SU-DHL-6 (cell line): ENCODE measurements at regions not wholly inside any gene's neighbourhood (a gene's known extent, or its start where the extent isn't known, plus 50 kb on each side); places are given as distances from the start of the nearest gene placed in this dataset.

Experiments used
- H2AFZ ChIP-seq: fragments of 200-600 bp; sonication (generic); 2 replicates; pipeline ENCODE4 v1.6.1; 2014; ENCODE audit warnings: low read depth, mild to moderate bottlenecking, moderate library complexity, mixed read lengths, antibody characterized with exemption, low read length; ENCODE audit not compliant: severe bottlenecking
- H3F3A ChIP-seq: fragments of 200-600 bp; shearing (Covaris generic); 2 replicates; pipeline ENCODE4 v1.6.0; 2016; ENCODE audit warnings: antibody characterized with exemption, mild to moderate bottlenecking; ENCODE audit not compliant: insufficient read depth
- H3K27ac ChIP-seq: fragments of 200-600 bp; sonication (generic); 2 replicates; pipeline ENCODE4 v1.5.1; 2016; ENCODE audit warnings: low read depth, mild to moderate bottlenecking, low read length, moderate library complexity, mixed read lengths
- H3K27me3 ChIP-seq: fragments of 200-600 bp; sonication (generic), shearing (Covaris generic); 2 replicates; pipeline ENCODE4 v1.6.0; 2014; ENCODE audit warnings: mild to moderate bottlenecking, low read length
- H3K36me3 ChIP-seq: fragments of 200-600 bp; sonication (generic); 2 replicates; pipeline ENCODE4 v1.6.1; 2014; ENCODE audit warnings: mild to moderate bottlenecking, low read length, mixed read lengths
- H3K4me2 ChIP-seq: fragments of 300-600, 200-600 bp; shearing (Covaris generic), sonication (generic); 2 replicates; pipeline ENCODE4 v1.6.0; 2014; ENCODE audit warnings: low read length, low read depth, mild to moderate bottlenecking; ENCODE audit not compliant: poor library complexity, severe bottlenecking
- H3K4me3 ChIP-seq: fragments of 200-600 bp; sonication (generic); 2 replicates; pipeline ENCODE4 v1.5.1; 2014; ENCODE audit warnings: antibody characterized with exemption, low read length, mild to moderate bottlenecking, mixed read lengths; ENCODE audit not compliant: insufficient read depth, poor library complexity, severe bottlenecking
- H3K79me2 ChIP-seq: fragments of 200-600 bp; sonication (generic); 2 replicates; pipeline ENCODE4 v1.6.1; 2014; ENCODE audit warnings: mild to moderate bottlenecking, low read length, moderate library complexity; ENCODE audit not compliant: insufficient read depth
- H3K9ac ChIP-seq: fragments of 200-600 bp; sonication (generic); 2 replicates; pipeline ENCODE4 v1.7.0; 2014; ENCODE audit warnings: mild to moderate bottlenecking, low read length
- H3K9me2 ChIP-seq: fragments of 200-600 bp; sonication (generic); replicated peaks from 2 replicates; pipeline ENCODE4 v1.6.1; 2014; ENCODE audit warnings: low read length; ENCODE audit not compliant: insufficient read depth
- H3K9me3 ChIP-seq: fragments of 200-600 bp; sonication (generic); 2 replicates; pipeline ENCODE4 v1.6.1; 2014; ENCODE audit warnings: low read length, mixed read lengths; ENCODE audit not compliant: insufficient read depth
- H4K20me1 ChIP-seq: fragments of 200-600 bp; sonication (generic); 2 replicates; pipeline ENCODE4 v1.6.1; 2014; ENCODE audit warnings: low read depth, mild to moderate bottlenecking, antibody characterized with exemption, low read length, moderate library complexity, mixed read lengths
- CTCF ChIP-seq: fragments of 200-600 bp; sonication (generic); IDR thresholded peaks from one replicate; pipeline ENCODE4 v1.5.1; 2017; ENCODE audit warnings: antibody characterized with exemption, mild to moderate bottlenecking, low read length, moderate library complexity; ENCODE audit not compliant: insufficient read depth, poor library complexity, severe bottlenecking
- EZH2phosphoT487 ChIP-seq: fragments of 200-600 bp; sonication (generic), shearing (Covaris generic); conservative IDR thresholded peaks from 2 replicates; pipeline ENCODE4 v1.6.1; 2018; ENCODE audit warnings: mild to moderate bottlenecking, antibody characterized with exemption, low read length, moderate library complexity, mixed read lengths

GRCh38 chr17:83199500-83200201, 120.2 kb downstream of the METRNL start:
- Histone ChIP-seq H3K27ac (no peak overlapping the region), H3K4me2 (no peak overlapping the region), H3K9ac (no peak overlapping the region), H3K4me3 (no peak overlapping the region), H3K9me3 (no peaks in the 10 kb centered on the region), H3K36me3 (no peaks in the 10 kb centered on the region), H3K79me2 (no peaks in the 10 kb centered on the region), H3K9me2 (no peaks in the 10 kb centered on the region), H4K20me1 (no peaks in the 10 kb centered on the region), H3K27me3 (no peaks in the 10 kb centered on the region; the same call in 1 of the 2 replicates), H2AFZ (no peak overlapping the region), H3F3A (no peaks in the 10 kb centered on the region)
- TF ChIP-seq EZH2phosphoT487 = no peak
- TF ChIP-seq CTCF = no peak

GRCh38 chr17:83200231-83200699, 120.9 kb downstream of the METRNL start:
- Histone ChIP-seq H3K9me2 (no peaks in the 10 kb centered on the region), H3K79me2 (no peaks in the 10 kb centered on the region), H3K27ac (no peak overlapping the region), H3K4me3 (no peak overlapping the region), H3K27me3 (no peaks in the 10 kb centered on the region; the same call in 1 of the 2 replicates), H3K36me3 (no peaks in the 10 kb centered on the region), H2AFZ (no peak overlapping the region), H3K9me3 (no peaks in the 10 kb centered on the region), H3K9ac (no peak overlapping the region), H4K20me1 (no peaks in the 10 kb centered on the region), H3F3A (no peaks in the 10 kb centered on the region), H3K4me2 (no peak overlapping the region)
- TF ChIP-seq CTCF = no peak
- TF ChIP-seq EZH2phosphoT487 = no peak

GRCh38 chr17:83200751-83201150, 121.3 kb downstream of the METRNL start:
- Histone ChIP-seq H3K27ac (no peak overlapping the region), H3F3A (no peaks in the 10 kb centered on the region), H3K9ac (no peak overlapping the region), H3K27me3 (no peaks in the 10 kb centered on the region; the same call in 1 of the 2 replicates), H2AFZ (no peak overlapping the region), H4K20me1 (no peaks in the 10 kb centered on the region), H3K36me3 (no peaks in the 10 kb centered on the region), H3K9me3 (no peaks in the 10 kb centered on the region), H3K9me2 (no peaks in the 10 kb centered on the region), H3K79me2 (no peaks in the 10 kb centered on the region), H3K4me3 (no peak overlapping the region), H3K4me2 (no peak overlapping the region)
- TF ChIP-seq EZH2phosphoT487 = no peak
- TF ChIP-seq CTCF = no peak
